Uterus (tissue), 3 donors: ENCODE measurements at regions not wholly inside any gene's neighbourhood (a gene's known extent, or its start where the extent isn't known, plus 50 kb on each side); places are given as distances from the start of the nearest gene placed in this dataset.

Experiments
- DNase-seq, 2 donors: peaks; one replicate each; pipeline ENCODE4 v3.0.0-alpha.2; 2019 to 2020
- H3K27ac ChIP-seq, 2 donors: fragments of 200-600 bp; sonication (generic); 1 replicate in 1 of 2; 2 replicates in 1 of 2; pipeline ENCODE4 v1.5.1; 2016 to 2018
- H3K27me3 ChIP-seq, 2 donors: fragments of 200-600 bp; sonication (generic); one replicate each; pipeline ENCODE4 v1.5.1; 2018 to 2019; ENCODE audit warnings: control low read depth in 1 of 2
- H3K36me3 ChIP-seq, 2 donors: fragments of 200-600 bp; sonication (generic); one replicate each; pipeline ENCODE4 v1.5.1; 2019; ENCODE audit warnings: control low read depth in 1 of 2
- H3K4me1 ChIP-seq, 2 donors: fragments of 200-600 bp; sonication (generic); one replicate each; pipeline ENCODE4 v1.5.1; 2018 to 2019; ENCODE audit warnings: control low read depth in 1 of 2
- H3K4me3 ChIP-seq, 2 donors: fragments of 200-600 bp; sonication (generic); 1 replicate in 1 of 2; 2 replicates in 1 of 2; pipeline ENCODE4 v1.5.1; 2018 to 2019; ENCODE audit warnings: mild to moderate bottlenecking in 1 of 2
- H3K9me3 ChIP-seq, 2 donors: fragments of 200-600 bp; sonication (generic); one replicate each; pipeline ENCODE4 v1.5.1; 2019; ENCODE audit warnings: control low read depth in 1 of 2
- CTCF ChIP-seq, 4 experiments: fragments of 200-600 bp in 2 of 4; fragments of 450-650 bp in 2 of 4; sonication (generic) in 2 of 4; IDR thresholded peaks; one replicate each; pipeline ENCODE4 v1.5.1; 2016 to 2019; ENCODE audit warnings: antibody characterized with exemption in 4 of 4, mild to moderate bottlenecking in 2 of 4, moderate library complexity in 1 of 4
- POLR2A ChIP-seq, 2 donors: fragments of 450-650 bp; IDR thresholded peaks; one replicate each; pipeline ENCODE4 v1.6.1; 2016; ENCODE audit warnings: antibody characterized with exemption in 2 of 2, mild to moderate bottlenecking in 1 of 2, moderate library complexity in 1 of 2
- intact Hi-C: fragments of 100-400 bp; cut with DNase I; formaldehyde crosslinking; loops from one replicate; pipeline ENCODE4 v1.15.1; 2023; ENCODE audit warnings: low total_unique reads
- donor health status: DM: yes; HTN: yes; CAD: no.

- Histone ChIP-seq H3K36me3 (no peaks in the 10 kb centered on the region), H3K27ac (no peak overlapping the region), H3K9me3 (no peaks in the 10 kb centered on the region), H3K27me3 (no peaks in the 10 kb centered on the region), H3K4me1 (no peaks in the 10 kb centered on the region), H3K4me3 (no peak overlapping the region)
- no peak for DNase-seq
- no peak for TF ChIP-seq POLR2A (IDR thresholded peaks at IDR 0.05)
- intact Hi-C loops: no loop called here
These were observed 133.5 kb upstream of the CDK13 start for GRCh38 chr7:39816462-39817060.

GRCh38 chr7:39819514-39819913 lies 130.5 kb upstream of the CDK13 start:
- H3K4me1 ChIP-seq: no peaks in the 10 kb centered on the region

GRCh38 chr7:39824456-39825200 lies 125.4 kb upstream of the CDK13 start:
- Histone ChIP-seq H3K27ac (no peak overlapping the region), H3K9me3 (no peaks in the 10 kb centered on the region), H3K36me3 (no peaks in the 10 kb centered on the region), H3K4me1 (no peaks in the 10 kb centered on the region), H3K27me3 (no peaks in the 10 kb centered on the region), H3K4me3 (no peak overlapping the region)
- TF ChIP-seq POLR2A (IDR thresholded peaks at IDR 0.05): no peak
- no peak for TF ChIP-seq CTCF (IDR thresholded peaks at IDR 0.05)
- intact Hi-C loops: no loop called here
- DNase-seq: no peak

More at GRCh38 chr7:39819514-39819913, 130.5 kb upstream of the CDK13 start:
- H3K27ac ChIP-seq: no peak overlapping the region
- TF ChIP-seq CTCF (IDR thresholded peaks at IDR 0.05) (no peak), POLR2A (IDR thresholded peaks at IDR 0.05) (no peak)
- no peak for DNase-seq
- H3K9me3 ChIP-seq: no peaks in the 10 kb centered on the region
- H3K27me3 ChIP-seq: no peaks in the 10 kb centered on the region
- H3K36me3 ChIP-seq: no peaks in the 10 kb centered on the region
- intact Hi-C loops: no loop called here
- no peak overlapping the region for H3K4me3 ChIP-seq

GRCh38 chr7:39825401-39825980 lies 124.6 kb upstream of the CDK13 start:
- Histone ChIP-seq H3K27me3 (no peaks in the 10 kb centered on the region), H3K9me3 (no peaks in the 10 kb centered on the region), H3K4me1 (no peaks in the 10 kb centered on the region), H3K4me3 (no peak overlapping the region), H3K36me3 (no peaks in the 10 kb centered on the region), H3K27ac (no peak overlapping the region)
- intact Hi-C loops: no loop called here
- no peak for DNase-seq
- TF ChIP-seq CTCF (IDR thresholded peaks at IDR 0.05) (no peak), POLR2A (IDR thresholded peaks at IDR 0.05) (no peak)

GRCh38 chr7:39826166-39826565 lies 123.9 kb upstream of the CDK13 start:
- DNase-seq: no peak
- H3K4me3 ChIP-seq: no peak overlapping the region
- H3K27me3 ChIP-seq: peaks cover 0 to 6% of the 10 kb centered on the region in 2 donors
- H3K4me1 ChIP-seq: no peaks in the 10 kb centered on the region
- no peak overlapping the region for H3K27ac ChIP-seq
- TF ChIP-seq POLR2A (IDR thresholded peaks at IDR 0.05) (no peak), CTCF (IDR thresholded peaks at IDR 0.05) (no peak)
- H3K9me3 ChIP-seq: no peaks in the 10 kb centered on the region
- intact Hi-C loops: no loop called here
- H3K36me3 ChIP-seq: no peaks in the 10 kb centered on the region
